ENCODE measurements at regions not wholly inside any gene's neighbourhood (a gene's known extent, or its start where the extent isn't known, plus 50 kb on each side); places are given as distances from the start of the nearest gene placed in this dataset.
"Not testable (repeated sequence)": the region's sequence is repeated elsewhere in the genome, so short reads cannot be mapped to it uniquely, and the experiment has no call there.

- no peak for DNase-seq
Observed at GRCh38 chr6:119942078-119942752, 592.7 kb upstream of the MAN1A1 start.

GRCh38 chr6:119938752-119939151, 589.2 kb upstream of the MAN1A1 start:
- no peak for DNase-seq

- DNase-seq = no peak
Observed at GRCh38 chr6:119934816-119935215, 585.3 kb upstream of the MAN1A1 start.

GRCh38 chr6:119929121-119929520, 579.6 kb upstream of the MAN1A1 start:
- DNase-seq = no peak

GRCh38 chr6:119924888-119925287, 575.3 kb upstream of the MAN1A1 start:
- not testable (repeated sequence) for DNase-seq

- no peak for DNase-seq
Observed at GRCh38 chr6:119922814-119923213, 573.3 kb upstream of the MAN1A1 start.

- DNase-seq = no peak
Observed at GRCh38 chr6:119921491-119922010, 572.0 kb upstream of the MAN1A1 start.

- DNase-seq = no peak
Observed at GRCh38 chr6:119917186-119917585, 567.6 kb upstream of the MAN1A1 start.

- no peak for DNase-seq
Observed at GRCh38 chr6:119915971-119916370, 566.4 kb upstream of the MAN1A1 start.

- DNase-seq = no peak
Observed at GRCh38 chr6:119908157-119908556, 558.6 kb upstream of the MAN1A1 start.

- DNase-seq = no peak
Observed at GRCh38 chr6:119902681-119903080, 553.1 kb upstream of the MAN1A1 start.

- no peak for DNase-seq
Observed at GRCh38 chr6:119896806-119897205, 547.2 kb upstream of the MAN1A1 start.

GRCh38 chr6:119895626-119896025, 546.1 kb upstream of the MAN1A1 start:
- DNase-seq = no peak

- peak; percentile 3 for DNase-seq
Observed at GRCh38 chr6:119894811-119895210, 545.2 kb upstream of the MAN1A1 start.

- no peak for DNase-seq
Observed at GRCh38 chr6:119891644-119892043, 542.1 kb upstream of the MAN1A1 start.

GRCh38 chr6:119891206-119891605, 541.6 kb upstream of the MAN1A1 start:
- DNase-seq = no peak

- DNase-seq = no peak
Observed at GRCh38 chr6:119890470-119890869, 540.9 kb upstream of the MAN1A1 start.

GRCh38 chr6:119887666-119888065, 538.1 kb upstream of the MAN1A1 start:
- DNase-seq = no peak

- no peak for DNase-seq
Observed at GRCh38 chr6:119881416-119881815, 531.9 kb upstream of the MAN1A1 start.

- no peak for DNase-seq
Observed at GRCh38 chr6:119880840-119881239, 531.3 kb upstream of the MAN1A1 start.

- DNase-seq = no peak
Observed at GRCh38 chr6:119879731-119880130, 530.2 kb upstream of the MAN1A1 start.

GRCh38 chr6:119874381-119874780, 524.8 kb upstream of the MAN1A1 start:
- no peak for DNase-seq

- no peak for DNase-seq
Observed at GRCh38 chr6:119873107-119873506, 523.5 kb upstream of the MAN1A1 start.

- no peak for DNase-seq
Observed at GRCh38 chr6:119871520-119871919, 522.0 kb upstream of the MAN1A1 start.

Data from DMS79 (cell line).